ENCODE measurements at regions not wholly inside any gene's neighbourhood (a gene's known extent, or its start where the extent isn't known, plus 50 kb on each side); places are given as distances from the start of the nearest gene placed in this dataset.
"Not testable (repeated sequence)": the region's sequence is repeated elsewhere in the genome, so short reads cannot be mapped to it uniquely, and the experiment has no call there.

DNA sequence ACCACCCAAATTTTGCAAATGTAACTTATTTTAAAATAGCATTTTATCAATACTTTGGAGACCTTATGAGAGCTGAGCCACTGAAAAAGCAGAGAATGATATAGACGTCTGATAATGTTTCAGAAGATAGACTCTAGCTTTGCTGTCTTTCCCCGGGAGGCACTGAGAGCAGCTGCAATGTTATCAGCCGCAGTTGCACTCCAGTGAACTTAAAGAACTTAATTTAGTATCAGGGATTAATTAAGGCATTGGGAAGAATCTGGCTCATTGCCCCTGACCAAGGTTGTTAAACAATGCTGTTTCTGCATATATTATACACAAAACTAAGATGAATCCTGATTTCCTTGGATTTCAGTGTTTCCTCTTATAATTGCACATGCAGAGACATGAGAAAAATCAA is 75.7 kb upstream of the SGCG start:
- H3K4me3 Mint-ChIP-seq (ENCODE audit: unreplicated experiment): no peak overlapping the region
- H3K36me3 Mint-ChIP-seq (ENCODE audit: unreplicated experiment): peaks cover 3% of the 10 kb centered on the region
- H3K27ac Mint-ChIP-seq (ENCODE audit: unreplicated experiment): no peak overlapping the region
- no peaks in the 10 kb centered on the region for H3K9me3 Mint-ChIP-seq (ENCODE audit: unreplicated experiment)
- peaks cover under 1% of the 10 kb centered on the region for H3K27me3 Mint-ChIP-seq (ENCODE audit: unreplicated experiment)
- no peak for DNase-seq
- H3K4me1 Mint-ChIP-seq (ENCODE audit: low read depth, unreplicated experiment): no peaks in the 10 kb centered on the region
- TF ChIP-seq CTCF (IDR thresholded peaks at IDR 0.05; ENCODE audit: partially characterized antibody, unreplicated experiment): no peak

DNA sequence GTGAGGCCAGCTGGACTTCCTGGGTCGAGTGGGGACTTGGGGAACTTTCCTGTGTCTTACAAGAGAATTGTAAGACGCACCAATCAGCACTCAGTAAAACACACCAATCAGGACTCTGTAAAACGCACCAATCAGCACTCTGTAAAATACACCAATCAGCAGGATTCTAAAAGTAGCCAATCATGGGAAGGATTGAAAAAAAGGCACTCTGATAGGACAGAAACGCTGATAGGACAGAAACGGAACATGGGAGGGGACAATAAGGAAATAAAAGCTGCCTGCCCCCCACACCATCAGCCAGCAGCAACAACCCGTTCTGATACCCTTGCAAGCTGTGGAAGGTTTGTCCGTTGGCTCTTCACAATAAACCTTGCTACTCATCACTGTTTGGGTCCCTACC is 73.1 kb upstream of the SGCG start:
- no peak for TF ChIP-seq CTCF (IDR thresholded peaks at IDR 0.05; ENCODE audit: partially characterized antibody, unreplicated experiment)
- Mint-ChIP-seq H3K4me3 (ENCODE audit: unreplicated experiment) (no peak overlapping the region), H3K27ac (ENCODE audit: unreplicated experiment) (no peak overlapping the region), H3K36me3 (ENCODE audit: unreplicated experiment) (no peaks in the 10 kb centered on the region), H3K9me3 (ENCODE audit: unreplicated experiment) (no peaks in the 10 kb centered on the region), H3K4me1 (ENCODE audit: low read depth, unreplicated experiment) (no peaks in the 10 kb centered on the region), H3K27me3 (ENCODE audit: unreplicated experiment) (no peaks in the 10 kb centered on the region)
- DNase-seq: no peak

GRCh38 chr13:23119131-23119530 is 61.6 kb upstream of the SGCG start:
- H3K9me3 Mint-ChIP-seq (ENCODE audit: unreplicated experiment): no peaks in the 10 kb centered on the region
- peaks cover 2% of the 10 kb centered on the region for H3K4me1 Mint-ChIP-seq (ENCODE audit: low read depth, unreplicated experiment)
- TF ChIP-seq CTCF (IDR thresholded peaks at IDR 0.05; ENCODE audit: partially characterized antibody, unreplicated experiment): no peak
- no peak for DNase-seq
- H3K36me3 Mint-ChIP-seq (ENCODE audit: unreplicated experiment): no peaks in the 10 kb centered on the region
- no peak overlapping the region for H3K4me3 Mint-ChIP-seq (ENCODE audit: unreplicated experiment)
- peaks cover 2% of the 10 kb centered on the region for H3K27me3 Mint-ChIP-seq (ENCODE audit: unreplicated experiment)
- H3K27ac Mint-ChIP-seq (ENCODE audit: unreplicated experiment): no peak overlapping the region

- not testable (repeated sequence) for H3K27me3 Mint-ChIP-seq (ENCODE audit: unreplicated experiment); DNase-seq; H3K9me3 Mint-ChIP-seq (ENCODE audit: unreplicated experiment); H3K36me3 Mint-ChIP-seq (ENCODE audit: unreplicated experiment); H3K4me1 Mint-ChIP-seq (ENCODE audit: low read depth, unreplicated experiment); H3K4me3 Mint-ChIP-seq (ENCODE audit: unreplicated experiment); H3K27ac Mint-ChIP-seq (ENCODE audit: unreplicated experiment)
These were observed 53.2 kb upstream of the SGCG start for GRCh38 chr13:23127540-23127939.

GRCh38 chr13:23129331-23129730 is 51.4 kb upstream of the SGCG start:
- H3K4me3 Mint-ChIP-seq (ENCODE audit: unreplicated experiment): no peak overlapping the region
- TF ChIP-seq CTCF (IDR thresholded peaks at IDR 0.05; ENCODE audit: partially characterized antibody, unreplicated experiment): no peak
- H3K9me3 Mint-ChIP-seq (ENCODE audit: unreplicated experiment): no peaks in the 10 kb centered on the region
- H3K27me3 Mint-ChIP-seq (ENCODE audit: unreplicated experiment): peaks cover 4% of the 10 kb centered on the region
- no peaks in the 10 kb centered on the region for H3K4me1 Mint-ChIP-seq (ENCODE audit: low read depth, unreplicated experiment)
- no peaks in the 10 kb centered on the region for H3K36me3 Mint-ChIP-seq (ENCODE audit: unreplicated experiment)
- no peak for DNase-seq
- H3K27ac Mint-ChIP-seq (ENCODE audit: unreplicated experiment): no peak overlapping the region

Measured in glutamatergic neuron (in vitro differentiated cells).